GM13976 (cell line): ENCODE measurements at regions not wholly inside any gene's neighbourhood (a gene's known extent, or its start where the extent isn't known, plus 50 kb on each side); places are given as distances from the start of the nearest gene placed in this dataset.
"Not testable (repeated sequence)": the region's sequence is repeated elsewhere in the genome, so short reads cannot be mapped to it uniquely, and the experiment has no call there.

ENCODE experiments used
- DNase-seq: peaks from one replicate; pipeline ENCODE4 v3.0.0; 2012; ENCODE audit warnings: low spot score
- CTCF ChIP-seq: IDR thresholded peaks from 2 replicates; pipeline ENCODE4 v1.5.1; 2012; ENCODE audit warnings: borderline replicate concordance, mild to moderate bottlenecking; ENCODE audit not compliant: insufficient read depth; ENCODE audit errors: extremely low read depth, missing control alignments, control extremely low read depth
- in situ Hi-C: fragments of 300-500 bp; cut with MboI; formaldehyde crosslinking; loops from one replicate; pipeline ENCODE4 v1.12.0; 2022; ENCODE audit warnings: low sequenced_read_pairs, mixed read lengths, inconsistent platforms; ENCODE audit not compliant: unreplicated experiment

GRCh38 chr2:391696-392095, 103.8 kb upstream of the ALKAL2 start:
- no peak for TF ChIP-seq CTCF
- DNase-seq: no peak
- in situ Hi-C loops: no loop called here

GRCh38 chr2:390959-391358, 103.1 kb upstream of the ALKAL2 start:
- in situ Hi-C loops: no loop called here

GRCh38 chr2:389985-390384, 102.1 kb upstream of the ALKAL2 start:
- in situ Hi-C loops, DNase-seq: not testable (repeated sequence)

More at GRCh38 chr2:390959-391358, 103.1 kb upstream of the ALKAL2 start:
- no peak for TF ChIP-seq CTCF
- DNase-seq: no peak

GRCh38 chr2:388752-389151, 100.9 kb upstream of the ALKAL2 start:
- in situ Hi-C loops, DNase-seq: not testable (repeated sequence)

GRCh38 chr2:387980-388421, 100.1 kb upstream of the ALKAL2 start:
- in situ Hi-C loops: no loop called here
- no peak for DNase-seq

DNA sequence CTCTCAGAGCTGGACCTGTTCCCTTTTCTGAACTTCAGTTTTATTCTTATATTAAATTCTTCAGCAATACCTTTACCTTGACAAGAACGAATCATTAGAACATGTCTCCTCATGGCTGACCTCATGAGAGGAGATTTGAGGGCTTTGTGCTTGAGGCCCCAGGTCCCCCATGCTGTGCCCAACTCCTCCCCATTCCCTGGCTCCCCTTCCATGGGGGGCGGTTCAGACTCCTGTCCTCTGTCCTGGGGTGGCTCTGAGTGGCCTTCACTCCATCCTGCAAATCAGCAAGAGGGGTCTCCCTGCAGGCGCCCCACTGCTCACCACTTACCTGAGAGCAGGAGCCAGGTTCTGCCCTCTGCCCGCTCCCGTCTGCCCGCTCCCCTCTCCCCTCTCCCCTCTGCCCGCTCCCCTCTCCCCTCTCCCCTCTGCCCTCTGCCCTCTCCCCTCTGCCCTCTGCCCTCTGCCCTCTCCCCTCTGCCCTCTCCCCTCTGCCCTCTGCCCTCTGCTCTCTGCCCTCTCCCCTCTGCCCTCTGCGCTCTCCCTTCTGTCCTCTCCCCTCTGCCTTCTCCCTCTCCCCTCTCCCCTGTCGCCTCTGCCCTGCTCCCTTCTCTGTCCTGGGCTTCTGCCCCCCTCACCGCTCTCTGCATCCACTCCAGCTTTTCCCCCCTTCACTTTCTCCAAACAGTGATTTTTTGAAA, 98.7 kb upstream of the ALKAL2 start:
- TF ChIP-seq CTCF: no peak
- DNase-seq: no peak
- in situ Hi-C loops: no loop called here

More at GRCh38 chr2:387980-388421, 100.1 kb upstream of the ALKAL2 start:
- no peak for TF ChIP-seq CTCF

DNA sequence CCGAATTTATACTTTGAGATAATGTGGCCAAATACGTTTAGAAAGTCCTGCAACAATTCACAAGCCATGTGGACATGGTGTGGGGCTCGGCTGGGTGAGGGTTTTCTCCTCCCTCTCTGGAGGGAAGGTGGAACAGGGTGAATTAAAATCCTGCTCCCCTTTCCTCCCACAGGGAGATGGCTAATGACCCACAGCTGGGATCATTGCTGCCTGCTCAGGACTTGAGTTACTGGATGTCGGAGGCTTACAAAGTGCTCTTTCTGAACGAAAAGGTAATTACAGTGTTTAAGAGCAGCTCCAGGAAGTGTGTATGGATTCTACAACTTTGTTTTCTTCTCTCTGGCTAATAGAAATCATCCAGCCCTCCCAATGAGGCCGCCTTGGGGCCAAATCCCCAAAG, 97.9 kb upstream of the ALKAL2 start:
- no peak for DNase-seq
- no peak for TF ChIP-seq CTCF
- in situ Hi-C loops: no loop called here

DNA sequence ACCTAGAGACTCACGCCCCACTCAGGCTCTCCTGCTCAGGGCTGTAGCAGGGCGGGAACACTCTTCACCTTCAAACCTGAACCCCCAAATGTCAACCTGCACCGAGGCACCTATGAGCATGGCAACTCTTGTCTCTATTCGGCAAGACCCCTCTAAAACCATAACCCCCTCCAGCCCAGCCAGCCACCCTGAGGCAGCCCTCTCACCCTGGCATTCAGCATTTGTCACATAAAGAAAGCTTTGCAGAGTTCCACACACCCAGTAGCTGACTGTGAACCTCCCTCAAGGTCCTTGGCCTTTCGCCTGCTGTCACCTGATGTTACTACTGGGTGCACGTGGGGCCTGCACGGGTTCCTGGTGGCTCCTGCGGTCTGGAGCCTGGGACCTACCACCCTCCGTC, 97.2 kb upstream of the ALKAL2 start:
- no peak for TF ChIP-seq CTCF
- no peak for DNase-seq
- in situ Hi-C loops: no loop called here
